NT2/D1 (cell line): ENCODE measurements at regions not wholly inside any gene's neighbourhood (a gene's known extent, or its start where the extent isn't known, plus 50 kb on each side); places are given as distances from the start of the nearest gene placed in this dataset.

Experiments used
- YY1 ChIP-seq: IDR thresholded peaks from 2 replicates; pipeline ENCODE4 v1.6.1; 2011; ENCODE audit not compliant: insufficient read length, insufficient read depth
- ZNF274 ChIP-seq: IDR thresholded peaks from 2 replicates; pipeline ENCODE4 v1.6.1; 2011; ENCODE audit warnings: mild to moderate bottlenecking, low read depth, low read length

GRCh38 chr5:158320178-158320674, 461.3 kb upstream of the CLINT1 start:
- TF ChIP-seq YY1 (no peak), ZNF274 (no peak)
